A673 (cell line): ENCODE measurements at regions not wholly inside any gene's neighbourhood (a gene's known extent, or its start where the extent isn't known, plus 50 kb on each side); places are given as distances from the start of the nearest gene placed in this dataset.

Experiments
- CTCF ChIP-seq: fragments of 300-800, 200-600 bp; sonication (generic); conservative IDR thresholded peaks from 2 replicates; pipeline ENCODE4 v1.5.1; 2017; ENCODE audit warnings: low read depth, mild to moderate bottlenecking, antibody characterized with exemption, low read length, moderate library complexity, mixed read lengths
- EZH2 ChIP-seq: fragments of 200-600 bp; sonication (generic); IDR thresholded peaks from 2 replicates; pipeline ENCODE4 v1.6.1; 2017; ENCODE audit warnings: borderline replicate concordance, low read depth, mild to moderate bottlenecking, mixed read lengths, antibody characterized with exemption, low read length; ENCODE audit not compliant: poor library complexity, severe bottlenecking

GRCh38 chr4:58602022-58602421, 1491.8 kb upstream of the IGFBP7 start:
- TF ChIP-seq CTCF (no peak), EZH2 (no peak)
